Esophagus squamous epithelium (tissue), 4 donors: ENCODE measurements at regions not wholly inside any gene's neighbourhood (a gene's known extent, or its start where the extent isn't known, plus 50 kb on each side); places are given as distances from the start of the nearest gene placed in this dataset.

Experiments
- CTCF ChIP-seq, 6 experiments: fragments of 450-650 bp in 4 of 6; fragments of 200-600 bp in 2 of 6; sonication (generic) in 2 of 6; IDR thresholded peaks; one replicate each; pipeline ENCODE4 v1.5.1; 2016 to 2019; ENCODE audit warnings: antibody characterized with exemption in 6 of 6, mild to moderate bottlenecking in 4 of 6, moderate library complexity in 4 of 6
- POLR2A ChIP-seq, 4 donors: fragments of 450-650 bp; IDR thresholded peaks; one replicate each; pipeline ENCODE4 v1.6.1; 2017; ENCODE audit warnings: antibody characterized with exemption in 4 of 4, mild to moderate bottlenecking in 4 of 4, moderate library complexity in 3 of 4

- TF ChIP-seq CTCF (IDR thresholded peaks at IDR 0.05) (no peak), POLR2A (IDR thresholded peaks at IDR 0.05) (no peak)
Observed at GRCh38 chr7:53191191-53191695, 155.8 kb downstream of the POM121L12 start.
